Neural progenitor cell (in vitro differentiated cells): ENCODE measurements at regions not wholly inside any gene's neighbourhood (a gene's known extent, or its start where the extent isn't known, plus 50 kb on each side); places are given as distances from the start of the nearest gene placed in this dataset.

Source experiments
- CTCF ChIP-seq: fragments of 200-600 bp; sonication (generic); IDR thresholded peaks from 2 replicates; pipeline ENCODE4 v1.5.1; 2017; ENCODE audit warnings: antibody characterized with exemption, mild to moderate bottlenecking
- EZH2 ChIP-seq: fragments of 200-600 bp; sonication (generic); IDR thresholded peaks from 2 replicates; pipeline ENCODE4 v1.6.1; 2017; ENCODE audit warnings: antibody characterized with exemption, mild to moderate bottlenecking, moderate library complexity

GRCh38 chr13:33403807-33404362 lies 118.3 kb upstream of the STARD13 start:
- TF ChIP-seq CTCF (no peak), EZH2 (no peak)
